Adrenal gland (tissue), 9 donors: ENCODE measurements at regions not wholly inside any gene's neighbourhood (a gene's known extent, or its start where the extent isn't known, plus 50 kb on each side); places are given as distances from the start of the nearest gene placed in this dataset.

Source experiments
- DNase-seq, 7 donors: peaks; one replicate each; pipeline ENCODE4 v3.0.0-alpha.2; 2019 to 2020
- H3K27ac ChIP-seq, 5 donors: fragments of 200-600 bp; sonication (generic) in 4 of 5; 1 replicate in 3 of 5; 2 replicates in 2 of 5; pipeline versions ENCODE4 v1.5.1 to v1.8.0; 2016 to 2020; ENCODE audit warnings: mild to moderate bottlenecking in 1 of 5
- H3K27me3 ChIP-seq: fragments of 200-600 bp; 2 replicates; pipeline ENCODE4 v1.8.0; 2021
- H3K36me3 ChIP-seq, 2 donors: fragments of 200-600 bp; replicated peaks in 1 of 2; 1 replicate in 1 of 2; 2 replicates in 1 of 2; pipeline versions ENCODE4 v1.5.1 to v1.8.0; 2018 to 2022
- H3K4me1 ChIP-seq, 2 donors: fragments of 200-600 bp; replicated peaks in 1 of 2; 1 replicate in 1 of 2; 2 replicates in 1 of 2; pipeline versions ENCODE4 v1.5.1 to v1.8.0; 2018 to 2021
- H3K4me3 ChIP-seq, 4 donors: fragments of 200-600 bp; sonication (generic) in 3 of 4; one replicate each; pipeline ENCODE4 v1.5.1; 2016 to 2018
- H3K9me3 ChIP-seq, 3 donors: fragments of 200-600 bp; sonication (generic) in 1 of 3; replicated peaks in 1 of 3; 1 replicate in 2 of 3; 2 replicates in 1 of 3; pipeline versions ENCODE4 v1.5.1 to v1.8.0; 2016 to 2021
- CTCF ChIP-seq, 6 experiments: fragments of 450-650 bp in 4 of 6; fragments of 200-600 bp in 2 of 6; sonication (generic) in 1 of 6; IDR thresholded peaks; 1 replicate in 5 of 6; 2 replicates in 1 of 6; pipeline versions ENCODE4 v1.5.1 to v1.8.0; 2016 to 2021; ENCODE audit warnings: antibody characterized with exemption in 6 of 6, mild to moderate bottlenecking in 2 of 6, moderate library complexity in 1 of 6
- POLR2A ChIP-seq, 2 donors: fragments of 450-650 bp; IDR thresholded peaks; one replicate each; pipeline ENCODE4 v1.6.1; 2017; ENCODE audit warnings: antibody characterized with exemption in 2 of 2, mild to moderate bottlenecking in 2 of 2, moderate library complexity in 1 of 2
- WGBS, 4 donors: extraction: QIAGEN DNeasy Blood & Tissue Kit in 2 of 4; methylation state at CpG; one replicate each; pipeline versions ENCODE4 v1.1.5 to v1.1.7; 2013 to 2017; 5-methylcytosine and 5-hydroxymethylcytosine counted together
- intact Hi-C, 2 donors: fragments of 100-400 bp; cut with DNase I; formaldehyde crosslinking; loops; one replicate each; pipeline versions ENCODE4 v1.14.1 to v1.15.0; 2022 to 2023
- donor health status: healthy with polysubstance abuse.
- donor health status: Bipolar disorder and iron deficiency.
- donor health status: DM: yes; HTN: yes; CAD: no.
- donor health status: DM: no; HTN: no; CAD: no.
- donor health status: DM: no; HTN: no; CAD: no.

- no peak for TF ChIP-seq CTCF (IDR thresholded peaks at IDR 0.05)
- no peak for TF ChIP-seq POLR2A (IDR thresholded peaks at IDR 0.05)
- 86 to 95% (median 87%) methylated on average over 3 of the region's 3 CpGs for WGBS, 4 donors
- DNase-seq = no peak
- H3K4me3 ChIP-seq = no peak overlapping the region
- H3K27me3 ChIP-seq = no peaks in the 10 kb centered on the region
- no peaks in the 10 kb centered on the region for H3K36me3 ChIP-seq
- peaks cover 0 to 3% of the 10 kb centered on the region in 2 donors for H3K4me1 ChIP-seq
- H3K27ac ChIP-seq = no peak overlapping the region
- H3K9me3 ChIP-seq = no peaks in the 10 kb centered on the region
- intact Hi-C loops = no loop called here
Observed at GRCh38 chr3:132892956-132893355, 145.2 kb upstream of the TMEM108 start.

- DNase-seq = no peak
- Histone ChIP-seq H3K36me3 (no peaks in the 10 kb centered on the region), H3K27me3 (no peaks in the 10 kb centered on the region), H3K9me3 (no peaks in the 10 kb centered on the region), H3K4me1 (no peaks in the 10 kb centered on the region), H3K4me3 (no peak overlapping the region), H3K27ac (no peak overlapping the region)
- TF ChIP-seq CTCF (IDR thresholded peaks at IDR 0.05) (no peak), POLR2A (IDR thresholded peaks at IDR 0.05) (no peak)
- intact Hi-C loops = no loop called here
- 59 to 71% (median 68%) methylated on average over 5 of the region's 5 CpGs for WGBS, 4 donors
Observed at GRCh38 chr3:132881756-132882409, 156.3 kb upstream of the TMEM108 start.

- H3K36me3 ChIP-seq = no peaks in the 10 kb centered on the region
- WGBS, 4 donors = 75 to 88% (median 78%) methylated on average over 1 of the region's 1 CpG
- H3K27me3 ChIP-seq = no peaks in the 10 kb centered on the region
- DNase-seq = no peak
- H3K4me3 ChIP-seq = no peak overlapping the region
- H3K27ac ChIP-seq = no peak overlapping the region
- no peaks in the 10 kb centered on the region for H3K4me1 ChIP-seq
- intact Hi-C loops = no loop called here
- no peaks in the 10 kb centered on the region for H3K9me3 ChIP-seq
- TF ChIP-seq CTCF (IDR thresholded peaks at IDR 0.05) (no peak), POLR2A (IDR thresholded peaks at IDR 0.05) (no peak)
Observed at GRCh38 chr3:132880986-132881385, 157.2 kb upstream of the TMEM108 start.

- Histone ChIP-seq H3K27me3 (no peaks in the 10 kb centered on the region), H3K4me3 (no peak overlapping the region), H3K36me3 (no peaks in the 10 kb centered on the region), H3K4me1 (no peaks in the 10 kb centered on the region), H3K9me3 (no peaks in the 10 kb centered on the region), H3K27ac (no peak overlapping the region)
- DNase-seq = no peak
- no peak for TF ChIP-seq POLR2A (IDR thresholded peaks at IDR 0.05)
- TF ChIP-seq CTCF (IDR thresholded peaks at IDR 0.05) = no peak
- intact Hi-C loops = no loop called here
Observed at GRCh38 chr3:132879656-132880055, 157.4 kb upstream of the NPHP3 start.
